GM12878 (cell line): ENCODE measurements at regions not wholly inside any gene's neighbourhood (a gene's known extent, or its start where the extent isn't known, plus 50 kb on each side); places are given as distances from the start of the nearest gene placed in this dataset.

Source experiments
- ATAC-seq: fragments of 200-7000 bp; cut with Tn5 transposase; 3 replicates; pipeline ENCODE4 v1.9.1; 2020; ENCODE audit warnings: mild to moderate bottlenecking, moderate library complexity
- BruUV-seq: library from RNA; stranded (reverse); fragments of 400-500 nt; replicated peaks from 2 replicates; lab custom pipeline; 2021; lab: Mats Ljungman, UMichigan
- CTCF ChIA-PET: fragments of 300-600 bp; sonication (Branson Sonifier 250); formaldehyde crosslinking; extraction: SDS; loops from one replicate; lab custom pipeline; 2021; ENCODE audit warnings: inconsistent platforms; lab: Yijun Ruan, JAX
- POLR2A ChIA-PET: fragments of 350-600 bp; formaldehyde crosslinking; extraction: SDS; loops from one replicate; lab custom pipeline; 2021; ENCODE audit warnings: inconsistent platforms; lab: Charles Lee
- RAD21 ChIA-PET: fragments of 300-600 bp; sonication (Branson Sonifier 250); formaldehyde crosslinking; loops from one replicate; lab custom pipeline; 2023; ENCODE audit warnings: antibody characterized with exemption; ENCODE audit not compliant: unreplicated experiment; lab: Charles Lee
- SMC1A ChIA-PET: fragments of 300-600 bp; sonication (Branson Sonifier 250); formaldehyde crosslinking; loops from one replicate; lab custom pipeline; 2023; ENCODE audit not compliant: unreplicated experiment, uncharacterized antibody; lab: Charles Lee
- DNase-seq: peaks from one replicate; pipeline ENCODE4 v3.0.0-alpha.2; 2011; ENCODE audit warnings: low read depth, low spot score
- FAIRE-seq: peaks from 3 replicates; lab custom pipeline; 2011; peaks lifted over from hg19 to GRCh38; lab: Jason Lieb, UNC
- H2AFZ ChIP-seq: 2 replicates; pipeline ENCODE4 v1.6.0; 2011; ENCODE audit warnings: low read depth, low read length, control low read depth; ENCODE audit not compliant: control insufficient read depth
- H3K27ac ChIP-seq: 2 replicates; pipeline ENCODE4 v1.5.1; 2011; ENCODE audit warnings: control low read depth; ENCODE audit not compliant: control insufficient read depth, insufficient read depth
- H3K27me3 ChIP-seq, 2 experiments: replicated peaks in 1 of 2; 2 replicates each; pipeline versions ENCODE4 v1.6.0 to v1.6.1; 2011; ENCODE audit warnings: low read length in 1 of 2; ENCODE audit not compliant: control insufficient read depth in 2 of 2, insufficient read depth in 2 of 2
- H3K36me3 ChIP-seq, 2 experiments: 2 replicates each; pipeline ENCODE4 v1.5.1; 2011; ENCODE audit warnings: low read length in 1 of 2; ENCODE audit not compliant: control insufficient read depth in 2 of 2, insufficient read depth in 2 of 2
- H3K4me1 ChIP-seq: 2 replicates; pipeline ENCODE4 v1.6.1; 2011; ENCODE audit warnings: mild to moderate bottlenecking, low read length, moderate library complexity, mixed read lengths; ENCODE audit not compliant: control insufficient read depth, insufficient read depth
- H3K4me2 ChIP-seq: 2 replicates; pipeline ENCODE4 v1.6.0; 2011; ENCODE audit warnings: control low read depth; ENCODE audit not compliant: control insufficient read depth, insufficient read depth
- H3K4me3 ChIP-seq: fragments of 200-600 bp; sonication (generic); 2 replicates; pipeline ENCODE4 v1.5.1; 2016
- H3K79me2 ChIP-seq: 2 replicates; pipeline ENCODE4 v1.6.0; 2011; ENCODE audit warnings: low read length; ENCODE audit not compliant: control insufficient read depth, insufficient read depth
- H3K9ac ChIP-seq: 2 replicates; pipeline ENCODE4 v1.8.0; 2011; ENCODE audit warnings: low read length, control low read depth, mixed read lengths; ENCODE audit not compliant: control insufficient read depth, insufficient read depth
- H3K9me3 ChIP-seq: replicated peaks from 3 replicates; pipeline ENCODE4 v1.5.1; 2011; ENCODE audit warnings: mild to moderate bottlenecking, low read length; ENCODE audit not compliant: control insufficient read depth, insufficient read depth
- H4K20me1 ChIP-seq: 2 replicates; pipeline ENCODE4 v1.6.0; 2011; ENCODE audit not compliant: control insufficient read depth, insufficient read depth
- CREB1 ChIP-seq: IDR thresholded peaks from 2 replicates; pipeline ENCODE4 v1.6.1; 2012; ENCODE audit warnings: low read depth, mild to moderate bottlenecking, inconsistent platforms
- ELK1 ChIP-seq: IDR thresholded peaks from 2 replicates; pipeline ENCODE4 v1.6.1; 2012; ENCODE audit warnings: low read depth, low read length, improper control_type of control experiment
- IRF4 ChIP-seq: IDR thresholded peaks from 2 replicates; pipeline ENCODE4 v1.6.1; 2011; ENCODE audit warnings: low read depth, low read length
- KDM1A ChIP-seq: fragments of 200-600 bp; sonication (generic); IDR thresholded peaks from 2 replicates; pipeline ENCODE4 v1.6.1; 2016; ENCODE audit warnings: borderline replicate concordance
- KLF5 ChIP-seq: fragments of 450-650 bp; IDR thresholded peaks from 2 replicates; pipeline ENCODE4 v1.6.1; 2014; ENCODE audit warnings: mild to moderate bottlenecking; ENCODE audit not compliant: partially characterized antibody
- MEF2B ChIP-seq: fragments of 450-650 bp; IDR thresholded peaks from 2 replicates; pipeline ENCODE4 v1.6.1; 2018; ENCODE audit warnings: mild to moderate bottlenecking, moderate library complexity; ENCODE audit not compliant: partially characterized antibody, poor library complexity, severe bottlenecking
- NBN ChIP-seq: fragments of 450-650 bp; IDR thresholded peaks from 2 replicates; pipeline ENCODE4 v1.6.1; 2016
- PAX8 ChIP-seq: fragments of 450-650 bp; IDR thresholded peaks from 2 replicates; pipeline ENCODE4 v1.6.1; 2017; ENCODE audit warnings: mild to moderate bottlenecking, moderate library complexity
- RCOR1 ChIP-seq: conservative IDR thresholded peaks from 2 replicates; pipeline ENCODE4 v1.6.1; 2012; ENCODE audit warnings: low read depth, low read length, improper control_type of control experiment
- TCF7 ChIP-seq: IDR thresholded peaks from 2 replicates; pipeline ENCODE4 v1.6.1; 2014; ENCODE audit warnings: antibody characterized with exemption, borderline replicate concordance
- USF1 ChIP-seq: IDR thresholded peaks from 2 replicates; pipeline ENCODE4 v1.6.1; 2011; ENCODE audit warnings: borderline replicate concordance, low read depth, mild to moderate bottlenecking, moderate library complexity, mixed read lengths, low read length; ENCODE audit not compliant: insufficient read depth; ENCODE audit errors: extremely low read length
- ZNF687 ChIP-seq: fragments of 450-650 bp; IDR thresholded peaks from 2 replicates; pipeline ENCODE4 v1.6.1; 2017; ENCODE audit warnings: mild to moderate bottlenecking, moderate library complexity
- WGBS: methylation state at CpG from one replicate; pipeline ENCODE4 v1.1.6; 2016; ENCODE audit warnings: low lambda C conversion rate; ENCODE audit not compliant: insufficient replicate concordance, insufficient coverage; ENCODE audit errors: missing lambda C conversion rate; 5-methylcytosine and 5-hydroxymethylcytosine counted together
- in situ Hi-C: fragments of 300-500 bp; cut with MboI; formaldehyde crosslinking; loops from 9 replicates; pipeline ENCODE4 v1.14.3; 2018; ENCODE audit warnings: mixed read lengths
- intact Hi-C: fragments of 100-400 bp; cut with micrococcal nuclease; formaldehyde crosslinking; loops from one replicate; pipeline ENCODE4 v1.14.2; 2022; ENCODE audit not compliant: unreplicated experiment
- TF ChIP-seq, protein P1 (sequence below): fragments of 450-650 bp; formaldehyde crosslinking; IDR thresholded peaks from 2 replicates; pipeline ENCODE4 v1.4.0; 2022; ENCODE audit warnings: mild to moderate bottlenecking, moderate library complexity

GRCh38 chr7:16300361-16300895 is 120.9 kb downstream of the CRPPA start:
- FAIRE-seq: no peak
- 8% methylated on average over 3 of the region's 3 CpGs for WGBS
- TF ChIP-seq TCF7: no peak
- TF ChIP-seq, protein P1, sequence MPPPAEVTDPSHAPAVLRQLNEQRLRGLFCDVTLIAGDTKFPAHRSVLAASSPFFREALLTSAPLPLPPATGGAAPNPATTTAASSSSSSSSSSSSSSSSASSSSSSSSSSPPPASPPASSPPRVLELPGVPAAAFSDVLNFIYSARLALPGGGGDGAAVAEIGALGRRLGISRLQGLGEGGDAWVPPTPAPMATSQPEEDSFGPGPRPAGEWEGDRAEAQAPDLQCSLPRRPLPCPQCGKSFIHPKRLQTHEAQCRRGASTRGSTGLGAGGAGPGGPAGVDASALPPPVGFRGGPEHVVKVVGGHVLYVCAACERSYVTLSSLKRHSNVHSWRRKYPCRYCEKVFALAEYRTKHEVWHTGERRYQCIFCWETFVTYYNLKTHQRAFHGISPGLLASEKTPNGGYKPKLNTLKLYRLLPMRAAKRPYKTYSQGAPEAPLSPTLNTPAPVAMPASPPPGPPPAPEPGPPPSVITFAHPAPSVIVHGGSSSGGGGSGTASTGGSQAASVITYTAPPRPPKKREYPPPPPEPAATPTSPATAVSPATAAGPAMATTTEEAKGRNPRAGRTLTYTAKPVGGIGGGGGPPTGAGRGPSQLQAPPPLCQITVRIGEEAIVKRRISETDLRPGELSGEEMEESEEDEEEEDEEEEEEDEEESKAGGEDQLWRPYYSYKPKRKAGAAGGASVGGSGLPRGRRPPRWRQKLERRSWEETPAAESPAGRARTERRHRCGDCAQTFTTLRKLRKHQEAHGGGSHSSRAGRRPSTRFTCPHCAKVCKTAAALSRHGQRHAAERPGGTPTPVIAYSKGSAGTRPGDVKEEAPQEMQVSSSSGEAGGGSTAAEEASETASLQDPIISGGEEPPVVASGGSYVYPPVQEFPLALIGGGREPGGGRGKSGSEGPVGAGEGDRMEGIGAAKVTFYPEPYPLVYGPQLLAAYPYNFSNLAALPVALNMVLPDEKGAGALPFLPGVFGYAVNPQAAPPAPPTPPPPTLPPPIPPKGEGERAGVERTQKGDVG (CRISPR knock-in tag): no peak
- no peak for TF ChIP-seq PAX8
- no peak for TF ChIP-seq MEF2B
- no peak for TF ChIP-seq CREB1
- no peak for TF ChIP-seq USF1
- no peak for TF ChIP-seq ELK1
- no peak for TF ChIP-seq IRF4
- no peak for TF ChIP-seq KLF5
- TF ChIP-seq KDM1A: no peak
- no peak for TF ChIP-seq ZNF687
- TF ChIP-seq NBN: no peak
- TF ChIP-seq RCOR1: no peak

More at GRCh38 chr7:16300361-16300895, 120.9 kb downstream of the CRPPA start:
- DNase-seq (no peak), ATAC-seq (no peak)
- H3K9me3 ChIP-seq: no peaks in the 10 kb centered on the region
- intact Hi-C loops: no loop called here
- no peak overlapping the region for H3K9ac ChIP-seq
- no peaks in the 10 kb centered on the region for H3K4me1 ChIP-seq
- RAD21 ChIA-PET: no interaction called here
- no TSS peak for BruUV-seq
- in situ Hi-C loops: no loop called here
- CTCF ChIA-PET: interaction anchor here (1.1 kb wide), 1 partner anchor 72 kb away, joined by 3 read pairs; no protein-coding TSS in a partner anchor
- H4K20me1 ChIP-seq: no peaks in the 10 kb centered on the region
- H3K4me2 ChIP-seq: no peak overlapping the region
- no peaks in the 10 kb centered on the region for H3K36me3 ChIP-seq
- H3K27ac ChIP-seq: no peak overlapping the region
- H3K4me3 ChIP-seq: no peak overlapping the region
- SMC1A ChIA-PET: interaction anchor here (1.1 kb wide), 1 partner anchor 10 kb away, joined by 3 read pairs; no protein-coding TSS in a partner anchor
- no peaks in the 10 kb centered on the region for H3K79me2 ChIP-seq
- no peak overlapping the region for H2AFZ ChIP-seq
- no peaks in the 10 kb centered on the region for H3K27me3 ChIP-seq
- POLR2A ChIA-PET: no interaction called here
